ENCODE measurements at regions not wholly inside any gene's neighbourhood (a gene's known extent, or its start where the extent isn't known, plus 50 kb on each side); places are given as distances from the start of the nearest gene placed in this dataset.
"Not testable (repeated sequence)": the region's sequence is repeated elsewhere in the genome, so short reads cannot be mapped to it uniquely, and the experiment has no call there.

DNA sequence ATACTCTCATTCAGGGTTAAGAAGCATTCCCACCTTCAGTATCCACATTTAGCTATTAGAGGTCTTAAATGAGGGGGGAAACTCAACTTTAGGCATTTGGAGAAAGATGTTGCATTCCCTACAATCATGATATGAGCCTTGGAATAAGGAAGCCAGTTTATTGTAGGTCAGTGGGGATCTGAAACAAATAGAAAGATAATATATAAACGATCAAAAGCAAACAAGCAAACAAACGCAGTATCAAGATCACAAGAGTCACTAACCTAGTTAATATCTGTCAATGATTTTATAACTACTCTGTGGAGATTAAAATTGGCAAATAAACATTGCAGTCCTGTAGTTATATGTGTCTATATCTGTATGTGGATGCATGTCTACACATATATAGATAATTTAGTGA lies 152.4 kb upstream of the LRATD1 start:
- intact Hi-C loops (cut with DNase I), result no loop called here
- Histone ChIP-seq H3K36me3 (no peaks in the 10 kb centered on the region), H3K27me3 (no peaks in the 10 kb centered on the region), H3K4me3 (no peak overlapping the region), H3K4me1 (no peaks in the 10 kb centered on the region), H3K9me3 (no peaks in the 10 kb centered on the region), H3K27ac (replicated peaks in 1 of 4) (no peak overlapping the region)
- TF ChIP-seq POLR2A (IDR thresholded peaks at IDR 0.05; ENCODE audit: low read depth), result no peak
- no peak for DNase-seq (ENCODE audit: extremely low spot score)
- 88% methylated on average over 2 of the region's 2 CpGs for WGBS

DNA sequence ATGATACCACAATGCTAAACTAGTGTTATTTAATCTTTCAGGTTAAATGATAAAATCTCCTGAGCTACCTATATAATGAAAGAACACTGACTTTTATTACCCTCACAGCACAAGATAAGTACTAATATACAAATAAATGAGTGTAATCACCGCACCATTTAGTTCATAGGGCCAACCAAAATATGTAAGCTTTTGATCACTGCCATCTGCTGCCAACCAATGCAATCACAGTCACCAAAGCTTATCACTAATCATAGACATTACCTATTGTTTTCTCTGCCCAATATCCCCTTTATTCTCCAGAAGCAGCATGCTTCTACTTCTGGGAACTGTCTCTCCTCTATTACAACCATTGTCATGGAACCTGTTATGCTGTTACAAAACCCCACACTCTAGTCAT lies 151.6 kb upstream of the LRATD1 start:
- H3K36me3 ChIP-seq, result no peaks in the 10 kb centered on the region

DNA sequence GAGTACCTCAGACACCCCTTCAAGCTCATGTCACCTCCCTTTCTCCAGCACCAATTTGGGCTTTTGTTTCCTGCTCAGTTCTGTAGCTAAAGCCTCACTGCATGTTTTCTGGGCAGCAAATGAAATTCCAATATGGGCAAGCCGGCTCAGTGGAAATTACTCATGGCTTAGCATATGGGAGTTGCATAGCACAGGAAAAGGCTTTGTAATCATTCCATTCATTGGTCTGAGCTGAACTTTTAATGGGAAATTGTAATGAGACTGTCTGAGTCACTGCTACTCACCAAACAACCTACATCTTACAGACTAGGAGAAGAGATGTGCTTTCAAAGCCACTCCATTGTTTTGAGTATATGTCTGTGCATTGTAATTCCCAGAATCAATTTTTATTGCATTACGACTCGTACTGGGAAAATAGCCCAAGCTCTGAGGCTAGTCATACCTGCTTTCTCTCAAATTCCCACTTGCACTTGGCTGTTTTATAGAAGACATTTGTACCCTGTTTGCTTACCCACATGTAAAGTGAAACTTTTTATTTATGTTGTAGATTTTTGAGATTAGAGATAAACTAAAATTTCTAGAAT lies 139.5 kb upstream of the LRATD1 start:
- Histone ChIP-seq H3K27me3 (no peaks in the 10 kb centered on the region), H3K9me3 (no peaks in the 10 kb centered on the region), H3K4me1 (no peaks in the 10 kb centered on the region), H3K27ac (replicated peaks in 1 of 4) (no peak overlapping the region), H3K4me3 (no peak overlapping the region), H3K36me3 (no peaks in the 10 kb centered on the region)
- 46% methylated on average over 3 of the region's 3 CpGs for WGBS
- no peak for DNase-seq (ENCODE audit: extremely low spot score)
- TF ChIP-seq POLR2A (IDR thresholded peaks at IDR 0.05; ENCODE audit: low read depth) (no peak), POLR2AphosphoS5 (IDR thresholded peaks at IDR 0.05) (no peak), EP300 (IDR thresholded peaks at IDR 0.05) (no peak)
- TF ChIP-seq, protein P1, sequence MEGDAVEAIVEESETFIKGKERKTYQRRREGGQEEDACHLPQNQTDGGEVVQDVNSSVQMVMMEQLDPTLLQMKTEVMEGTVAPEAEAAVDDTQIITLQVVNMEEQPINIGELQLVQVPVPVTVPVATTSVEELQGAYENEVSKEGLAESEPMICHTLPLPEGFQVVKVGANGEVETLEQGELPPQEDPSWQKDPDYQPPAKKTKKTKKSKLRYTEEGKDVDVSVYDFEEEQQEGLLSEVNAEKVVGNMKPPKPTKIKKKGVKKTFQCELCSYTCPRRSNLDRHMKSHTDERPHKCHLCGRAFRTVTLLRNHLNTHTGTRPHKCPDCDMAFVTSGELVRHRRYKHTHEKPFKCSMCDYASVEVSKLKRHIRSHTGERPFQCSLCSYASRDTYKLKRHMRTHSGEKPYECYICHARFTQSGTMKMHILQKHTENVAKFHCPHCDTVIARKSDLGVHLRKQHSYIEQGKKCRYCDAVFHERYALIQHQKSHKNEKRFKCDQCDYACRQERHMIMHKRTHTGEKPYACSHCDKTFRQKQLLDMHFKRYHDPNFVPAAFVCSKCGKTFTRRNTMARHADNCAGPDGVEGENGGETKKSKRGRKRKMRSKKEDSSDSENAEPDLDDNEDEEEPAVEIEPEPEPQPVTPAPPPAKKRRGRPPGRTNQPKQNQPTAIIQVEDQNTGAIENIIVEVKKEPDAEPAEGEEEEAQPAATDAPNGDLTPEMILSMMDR (IDR thresholded peaks at IDR 0.05), result no peak
- intact Hi-C loops (cut with DNase I), result no loop called here

More for the DNA sequence above, 151.6 kb upstream of the LRATD1 start:
- Histone ChIP-seq H3K27ac (replicated peaks in 1 of 4) (no peak overlapping the region), H3K27me3 (no peaks in the 10 kb centered on the region), H3K9me3 (no peaks in the 10 kb centered on the region), H3K4me3 (no peak overlapping the region), H3K4me1 (no peaks in the 10 kb centered on the region)
- no peak for TF ChIP-seq POLR2A (IDR thresholded peaks at IDR 0.05; ENCODE audit: low read depth)
- TF ChIP-seq EP300 (IDR thresholded peaks at IDR 0.05), result no peak
- no peak for TF ChIP-seq POLR2AphosphoS5 (IDR thresholded peaks at IDR 0.05)
- TF ChIP-seq, protein P1 (IDR thresholded peaks at IDR 0.05), result no peak
- intact Hi-C loops (cut with DNase I), result no loop called here
- DNase-seq (ENCODE audit: extremely low spot score), result no peak
- 86% methylated on average over 1 of the region's 1 CpG for WGBS

DNA sequence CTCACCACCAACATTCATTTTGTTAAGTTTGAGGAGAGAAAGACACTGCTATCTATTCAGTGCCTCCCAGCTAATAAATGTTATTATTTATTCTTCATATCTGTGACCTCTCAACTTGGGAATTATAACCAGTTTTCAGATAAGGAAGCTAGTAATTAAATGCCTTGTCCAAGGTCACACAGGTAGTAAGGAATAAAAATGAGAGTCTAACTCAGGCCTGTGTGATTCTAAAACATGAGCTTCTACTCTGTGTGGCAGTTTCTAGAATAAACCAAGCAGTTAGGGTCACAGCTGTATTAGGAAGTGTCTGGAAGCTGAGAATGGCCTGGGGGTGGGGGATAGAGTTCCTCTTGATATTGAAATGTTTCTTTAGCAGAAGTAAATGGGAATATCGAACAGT lies 137.8 kb upstream of the LRATD1 start:
- intact Hi-C loops (cut with DNase I), result no loop called here
- TF ChIP-seq POLR2A (IDR thresholded peaks at IDR 0.05; ENCODE audit: low read depth) (no peak), EP300 (IDR thresholded peaks at IDR 0.05) (no peak), POLR2AphosphoS5 (IDR thresholded peaks at IDR 0.05) (no peak)
- TF ChIP-seq, protein P1 (IDR thresholded peaks at IDR 0.05), result no peak
- 69% methylated on average over 1 of the region's 1 CpG for WGBS

DNA sequence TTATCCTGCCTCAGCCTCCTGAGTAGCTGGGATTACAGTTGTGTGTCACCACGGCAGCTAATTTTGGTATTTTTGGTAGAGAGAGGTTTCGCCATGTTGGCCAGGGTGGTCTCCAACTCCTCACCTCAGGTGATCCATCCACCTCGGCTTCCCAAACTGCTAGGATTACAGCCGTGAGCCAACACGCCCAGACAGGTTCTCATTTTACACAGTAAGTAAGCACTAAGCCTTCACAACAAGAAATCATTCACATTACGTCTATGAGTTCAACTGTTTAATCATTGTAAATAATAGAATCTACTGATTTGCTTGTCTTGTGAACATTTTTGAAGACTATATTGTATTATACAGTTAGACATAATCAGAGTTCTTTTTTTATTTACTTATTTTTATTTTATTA lies 131.5 kb upstream of the LRATD1 start:
- no peaks in the 10 kb centered on the region for H3K4me1 ChIP-seq
- intact Hi-C loops (cut with DNase I), result no loop called here
- no peak overlapping the region for H3K4me3 ChIP-seq
- H3K36me3 ChIP-seq, result no peaks in the 10 kb centered on the region
- H3K9me3 ChIP-seq, result no peaks in the 10 kb centered on the region
- no peaks in the 10 kb centered on the region for H3K27me3 ChIP-seq
- H3K27ac ChIP-seq (replicated peaks in 1 of 4), result no peak overlapping the region
- 93% methylated on average over 6 of the region's 6 CpGs for WGBS
- peak; percentile 47 for DNase-seq (ENCODE audit: extremely low spot score)
- TF ChIP-seq, protein P1 (IDR thresholded peaks at IDR 0.05), result no peak
- TF ChIP-seq POLR2AphosphoS5 (IDR thresholded peaks at IDR 0.05) (no peak), POLR2A (IDR thresholded peaks at IDR 0.05; ENCODE audit: low read depth) (no peak), EP300 (IDR thresholded peaks at IDR 0.05) (no peak)

More for the DNA sequence above, 137.8 kb upstream of the LRATD1 start:
- Histone ChIP-seq H3K4me3 (no peak overlapping the region), H3K27me3 (no peaks in the 10 kb centered on the region), H3K9me3 (no peaks in the 10 kb centered on the region), H3K27ac (replicated peaks in 1 of 4) (no peak overlapping the region), H3K4me1 (no peaks in the 10 kb centered on the region), H3K36me3 (no peaks in the 10 kb centered on the region)
- no peak for DNase-seq (ENCODE audit: extremely low spot score)

DNA sequence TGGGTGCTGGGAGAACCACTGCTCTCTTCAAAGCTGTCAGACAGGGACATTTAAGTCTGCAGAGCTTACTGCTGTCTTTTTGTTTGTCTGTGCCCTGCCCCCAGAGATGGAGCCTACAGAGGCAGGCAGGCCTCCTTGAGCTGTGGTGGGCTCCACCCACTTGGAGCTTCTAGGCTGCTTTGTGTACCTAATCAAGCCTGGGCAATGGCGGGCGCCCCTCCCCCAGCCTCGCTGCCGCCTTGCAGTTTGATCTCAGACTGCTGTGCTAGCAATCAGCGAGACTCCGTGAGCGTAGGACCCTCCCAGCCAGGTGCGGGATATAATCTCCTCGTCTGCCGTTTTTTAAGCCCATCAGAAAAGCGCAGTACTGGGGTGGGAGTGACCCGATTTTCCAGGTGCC lies 125.6 kb upstream of the LRATD1 start:
- H3K27ac ChIP-seq (replicated peaks in 1 of 4); H3K27me3 ChIP-seq; H3K9me3 ChIP-seq; H3K36me3 ChIP-seq; intact Hi-C loops (cut with DNase I); H3K4me3 ChIP-seq; H3K4me1 ChIP-seq; DNase-seq (ENCODE audit: extremely low spot score): not testable (repeated sequence)
- WGBS, result 97% methylated on average over 5 of the region's 12 CpGs
